ENCODE measurements at regions not wholly inside any gene's neighbourhood (a gene's known extent, or its start where the extent isn't known, plus 50 kb on each side); places are given as distances from the start of the nearest gene placed in this dataset.

DNA sequence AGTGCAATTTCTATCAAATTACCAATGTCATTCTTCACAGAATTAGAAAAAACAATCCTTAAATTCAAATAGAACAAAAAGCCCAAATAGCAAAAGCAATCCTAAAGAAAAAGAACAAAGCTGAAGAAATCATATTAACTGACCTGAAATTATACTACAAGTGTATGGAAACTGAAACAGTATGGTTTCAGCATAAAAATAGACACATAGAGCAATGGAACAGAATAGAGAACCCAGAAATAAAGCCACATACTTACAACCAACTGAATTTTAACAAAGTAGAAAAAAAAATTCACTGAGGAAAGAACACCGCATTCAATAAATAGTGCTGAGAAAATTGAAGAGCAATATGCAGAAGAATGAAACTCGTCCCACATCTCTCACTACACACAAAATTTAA, 142.0 kb upstream of the CHRM2 start:
- TF ChIP-seq, protein P1, sequence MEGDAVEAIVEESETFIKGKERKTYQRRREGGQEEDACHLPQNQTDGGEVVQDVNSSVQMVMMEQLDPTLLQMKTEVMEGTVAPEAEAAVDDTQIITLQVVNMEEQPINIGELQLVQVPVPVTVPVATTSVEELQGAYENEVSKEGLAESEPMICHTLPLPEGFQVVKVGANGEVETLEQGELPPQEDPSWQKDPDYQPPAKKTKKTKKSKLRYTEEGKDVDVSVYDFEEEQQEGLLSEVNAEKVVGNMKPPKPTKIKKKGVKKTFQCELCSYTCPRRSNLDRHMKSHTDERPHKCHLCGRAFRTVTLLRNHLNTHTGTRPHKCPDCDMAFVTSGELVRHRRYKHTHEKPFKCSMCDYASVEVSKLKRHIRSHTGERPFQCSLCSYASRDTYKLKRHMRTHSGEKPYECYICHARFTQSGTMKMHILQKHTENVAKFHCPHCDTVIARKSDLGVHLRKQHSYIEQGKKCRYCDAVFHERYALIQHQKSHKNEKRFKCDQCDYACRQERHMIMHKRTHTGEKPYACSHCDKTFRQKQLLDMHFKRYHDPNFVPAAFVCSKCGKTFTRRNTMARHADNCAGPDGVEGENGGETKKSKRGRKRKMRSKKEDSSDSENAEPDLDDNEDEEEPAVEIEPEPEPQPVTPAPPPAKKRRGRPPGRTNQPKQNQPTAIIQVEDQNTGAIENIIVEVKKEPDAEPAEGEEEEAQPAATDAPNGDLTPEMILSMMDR (conservative IDR thresholded peaks at IDR 0.05; ENCODE audit: low read length): no peak
- TF ChIP-seq EZH2phosphoT487 (IDR thresholded peaks at IDR 0.05; ENCODE audit: borderline replicate concordance): no peak

Data from Loucy (cell line).